HepG2 (cell line): ENCODE measurements at regions not wholly inside any gene's neighbourhood (a gene's known extent, or its start where the extent isn't known, plus 50 kb on each side); places are given as distances from the start of the nearest gene placed in this dataset.

Experiments used
- ATAC-seq: fragments of 200-7000 bp; cut with Tn5 transposase; 3 replicates; pipeline ENCODE4 v1.9.1; 2020; ENCODE audit warnings: mild to moderate bottlenecking, moderate library complexity
- BruUV-seq: library from RNA; stranded (reverse); fragments of 400-500 nt; replicated peaks from 2 replicates; lab custom pipeline; 2021; lab: Mats Ljungman, UMichigan
- CTCF ChIA-PET: fragments of 300-600 bp; formaldehyde crosslinking; extraction: SDS; loops from one replicate; lab custom pipeline; 2021; ENCODE audit warnings: low total read pairs, inconsistent platforms, low intra/inter-chr PET ratio; lab: Yijun Ruan, JAX
- POLR2A ChIA-PET: fragments of 350-600 bp; sonication (Branson Sonifier 250); formaldehyde crosslinking; loops from one replicate; lab custom pipeline; 2020; ENCODE audit warnings: antibody characterized with exemption, inconsistent platforms; lab: Yijun Ruan, JAX
- DNase-seq: peaks from one replicate; pipeline ENCODE4 v3.0.0-alpha.2; 2015; ENCODE audit warnings: low spot score
- FAIRE-seq: peaks from 3 replicates; lab custom pipeline; 2011; peaks lifted over from hg19 to GRCh38; lab: Jason Lieb, UNC
- H2AFZ ChIP-seq: one replicate; pipeline ENCODE4 v1.6.1; 2011; ENCODE audit warnings: low read length, inconsistent platforms
- H3K27ac ChIP-seq: fragments of 300-600 bp; 3 replicates; pipeline ENCODE4 v1.8.0; 2011; ENCODE audit warnings: mixed run types, mild to moderate bottlenecking, mixed read lengths, low read length, inconsistent platforms; ENCODE audit not compliant: insufficient read depth; ENCODE audit errors: extremely low read length
- H3K27me3 ChIP-seq, 2 experiments: fragments of 200-600 bp in 1 of 2; 2 replicates in 1 of 2; 3 replicates in 1 of 2; pipeline versions ENCODE4 v1.6.0 to v1.8.0; 2011; ENCODE audit warnings: low read length in 2 of 2, mild to moderate bottlenecking in 2 of 2, moderate library complexity in 2 of 2, inconsistent platforms in 1 of 2; ENCODE audit not compliant: insufficient read depth in 2 of 2, control insufficient read depth in 1 of 2
- H3K36me3 ChIP-seq, 2 experiments: fragments of 200-600 bp in 1 of 2; replicated peaks in 1 of 2; 2 replicates in 1 of 2; 3 replicates in 1 of 2; pipeline versions ENCODE4 v1.5.1 to v1.8.0; 2011; ENCODE audit warnings: low read length in 2 of 2, inconsistent platforms in 1 of 2; ENCODE audit not compliant: insufficient read depth in 2 of 2, control insufficient read depth in 1 of 2
- H3K4me1 ChIP-seq: 2 replicates; pipeline ENCODE4 v1.5.1; 2012; ENCODE audit warnings: low read length, inconsistent platforms; ENCODE audit not compliant: insufficient read depth
- H3K4me2 ChIP-seq: 2 replicates; pipeline ENCODE4 v1.6.0; 2011; ENCODE audit warnings: low read depth, low read length, inconsistent platforms
- H3K4me3 ChIP-seq, 3 experiments: fragments of 200-600 bp in 1 of 3; sonication (generic), shearing (Covaris generic) in 1 of 3; replicated peaks in 1 of 3; 2 replicates each; pipeline ENCODE4 v1.5.1; 2011 to 2016; ENCODE audit warnings: low read length in 3 of 3, inconsistent platforms in 2 of 3, low read depth in 2 of 3, mild to moderate bottlenecking in 2 of 3, control low read depth in 1 of 3, mixed read lengths in 1 of 3; ENCODE audit not compliant: insufficient read depth in 1 of 3
- H3K79me2 ChIP-seq: one replicate; pipeline ENCODE4 v1.6.1; 2011; ENCODE audit warnings: low read length, inconsistent platforms; ENCODE audit not compliant: insufficient read depth
- H3K9ac ChIP-seq: 2 replicates; pipeline ENCODE4 v1.6.0; 2011; ENCODE audit warnings: mild to moderate bottlenecking, low read depth, low read length, inconsistent platforms; ENCODE audit not compliant: insufficient read depth
- H3K9me3 ChIP-seq: 2 replicates; pipeline ENCODE4 v1.5.1; 2012; ENCODE audit warnings: mild to moderate bottlenecking, low read length
- H4K20me1 ChIP-seq: 2 replicates; pipeline ENCODE4 v1.6.0; 2011; ENCODE audit warnings: inconsistent platforms, mild to moderate bottlenecking, low read length, moderate library complexity; ENCODE audit not compliant: insufficient read depth
- ARHGAP35 ChIP-seq: sonication (generic); formaldehyde crosslinking; IDR thresholded peaks from 2 replicates; pipeline ENCODE4 v1.9.0; 2022; ENCODE audit warnings: mild to moderate bottlenecking, inconsistent platforms, moderate library complexity, missing genetic modification reagents, borderline replicate concordance
- ATF4 ChIP-seq, 2 experiments: fragments of 450-650 bp in 1 of 2; sonication (generic) in 1 of 2; formaldehyde crosslinking; IDR thresholded peaks; 2 replicates each; pipeline versions ENCODE4 v1.5.0 to v1.8.0; 2020 to 2022; ENCODE audit warnings: mild to moderate bottlenecking in 1 of 2, missing genetic modification reagents in 1 of 2
- HNRNPK ChIP-seq: fragments of 200-400 bp; formaldehyde crosslinking; IDR thresholded peaks from 2 replicates; pipeline ENCODE4 v1.6.1; 2018; ENCODE audit warnings: low read length, low read depth, moderate library complexity, mild to moderate bottlenecking; ENCODE audit not compliant: poor library complexity, severe bottlenecking
- KLF13 ChIP-seq: sonication (generic); formaldehyde crosslinking; IDR thresholded peaks from 2 replicates; pipeline ENCODE4 v1.4.0; 2020; ENCODE audit warnings: mild to moderate bottlenecking, missing genetic modification reagents
- NFATC3 ChIP-seq: sonication (generic); formaldehyde crosslinking; IDR thresholded peaks from 2 replicates; pipeline ENCODE4 v1.5.1; 2020; ENCODE audit warnings: mild to moderate bottlenecking, missing genetic modification reagents
- PAF1 ChIP-seq: IDR thresholded peaks from 2 replicates; pipeline ENCODE4 v1.6.1; 2016; ENCODE audit warnings: missing genetic modification reagents, missing compliant biosample characterization
- ZBTB14 ChIP-seq: sonication (generic); formaldehyde crosslinking; IDR thresholded peaks from 2 replicates; pipeline ENCODE4 v1.4.0; 2020; ENCODE audit warnings: missing genetic modification reagents
- ZNF121 ChIP-seq: sonication (generic); formaldehyde crosslinking; IDR thresholded peaks from 2 replicates; pipeline ENCODE4 v1.5.0; 2020; ENCODE audit warnings: mild to moderate bottlenecking, missing genetic modification reagents
- ZNF792 ChIP-seq: IDR thresholded peaks from 2 replicates; pipeline ENCODE4 v1.6.1; 2016
- WGBS: methylation state at CpG from one replicate; pipeline ENCODE4 v1.1.6; 2017; ENCODE audit warnings: low lambda C conversion rate; 5-methylcytosine and 5-hydroxymethylcytosine counted together
- in situ Hi-C: cut with HindIII; loops from 2 replicates; pipeline ENCODE4 v1.10.0; 2017; ENCODE audit warnings: low pct_unique_long_range_greater_than_20kb; ENCODE audit not compliant: extremely low pct_ligation_motif_present
- intact Hi-C: fragments of 100-400 bp; cut with micrococcal nuclease; formaldehyde crosslinking; loops from one replicate; pipeline ENCODE4 v1.10.0; 2022; ENCODE audit not compliant: unreplicated experiment
- TF ChIP-seq, protein P1 (sequence below): sonication (generic); formaldehyde crosslinking; IDR thresholded peaks from 2 replicates; pipeline ENCODE4 v1.5.0; 2020; ENCODE audit warnings: mild to moderate bottlenecking, missing genetic modification reagents

- TF ChIP-seq NFATC3 (CRISPR knock-in tag) = no peak
- TF ChIP-seq, all 625 proteins: peak for 0
These were observed 149.0 kb upstream of the ZNF536 start (continued) for GRCh38 chr19:30222992-30223865.

DNA sequence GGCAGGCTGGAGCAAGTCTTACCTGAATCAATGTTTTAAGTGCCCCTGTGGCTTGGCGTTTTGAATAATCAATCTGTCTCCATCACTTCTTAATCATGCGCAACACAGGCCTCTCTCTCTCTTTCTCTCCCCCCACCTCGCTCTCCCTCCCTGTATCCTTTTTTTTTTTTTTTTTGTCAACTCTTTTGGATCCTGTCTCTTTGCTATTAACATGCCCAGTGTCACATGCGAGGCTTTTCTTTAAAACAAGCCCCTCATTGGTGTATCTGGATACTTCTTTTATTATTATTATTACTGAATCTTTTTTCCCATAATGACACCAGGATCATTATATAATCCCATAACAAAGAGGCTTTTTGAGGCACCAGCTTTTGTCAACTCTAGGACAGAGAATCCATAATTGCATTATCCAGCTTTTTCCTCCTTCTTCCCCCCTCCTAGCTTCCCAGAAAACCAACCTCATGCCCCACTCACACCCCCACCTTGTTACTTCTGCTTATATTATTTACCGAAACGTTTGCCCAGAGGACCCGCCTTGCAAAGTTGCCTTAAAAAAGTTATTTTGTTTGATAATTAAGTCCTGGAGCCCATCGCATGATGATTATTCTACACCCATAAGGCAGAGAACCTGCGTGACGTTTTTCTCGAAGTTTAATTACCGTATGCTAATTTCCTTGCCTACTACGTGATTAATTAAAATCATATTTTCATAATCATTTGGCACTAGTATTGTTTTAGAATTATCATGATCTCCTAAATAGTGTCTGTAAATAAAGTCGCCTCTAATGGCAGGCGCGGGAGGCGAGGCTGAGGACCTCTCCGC, 148.1 kb upstream of the ZNF536 start:
- no peaks in the 10 kb centered on the region for H3K79me2 ChIP-seq
- TF ChIP-seq ATF4 (CRISPR knock-in tag; IDR thresholded peaks at IDR 0.05) = no peak
- TF ChIP-seq ZNF121 = no peak
- no peak for TF ChIP-seq ARHGAP35 (CRISPR knock-in tag)
- TF ChIP-seq PAF1 (CRISPR knock-in tag) = no peak
- no peak for TF ChIP-seq ZBTB14 (CRISPR knock-in tag)
- TF ChIP-seq KLF13 (CRISPR knock-in tag) = no peak
- no peak for TF ChIP-seq ZNF792 (CRISPR knock-in tag)
- TF ChIP-seq, protein P1, sequence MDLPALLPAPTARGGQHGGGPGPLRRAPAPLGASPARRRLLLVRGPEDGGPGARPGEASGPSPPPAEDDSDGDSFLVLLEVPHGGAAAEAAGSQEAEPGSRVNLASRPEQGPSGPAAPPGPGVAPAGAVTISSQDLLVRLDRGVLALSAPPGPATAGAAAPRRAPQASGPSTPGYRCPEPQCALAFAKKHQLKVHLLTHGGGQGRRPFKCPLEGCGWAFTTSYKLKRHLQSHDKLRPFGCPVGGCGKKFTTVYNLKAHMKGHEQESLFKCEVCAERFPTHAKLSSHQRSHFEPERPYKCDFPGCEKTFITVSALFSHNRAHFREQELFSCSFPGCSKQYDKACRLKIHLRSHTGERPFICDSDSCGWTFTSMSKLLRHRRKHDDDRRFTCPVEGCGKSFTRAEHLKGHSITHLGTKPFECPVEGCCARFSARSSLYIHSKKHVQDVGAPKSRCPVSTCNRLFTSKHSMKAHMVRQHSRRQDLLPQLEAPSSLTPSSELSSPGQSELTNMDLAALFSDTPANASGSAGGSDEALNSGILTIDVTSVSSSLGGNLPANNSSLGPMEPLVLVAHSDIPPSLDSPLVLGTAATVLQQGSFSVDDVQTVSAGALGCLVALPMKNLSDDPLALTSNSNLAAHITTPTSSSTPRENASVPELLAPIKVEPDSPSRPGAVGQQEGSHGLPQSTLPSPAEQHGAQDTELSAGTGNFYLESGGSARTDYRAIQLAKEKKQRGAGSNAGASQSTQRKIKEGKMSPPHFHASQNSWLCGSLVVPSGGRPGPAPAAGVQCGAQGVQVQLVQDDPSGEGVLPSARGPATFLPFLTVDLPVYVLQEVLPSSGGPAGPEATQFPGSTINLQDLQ (CRISPR knock-in tag) = no peak
- TF ChIP-seq HNRNPK = no peak
- H3K36me3 ChIP-seq = no peaks in the 10 kb centered on the region
- no peak overlapping the region for H3K27ac ChIP-seq
- ATAC-seq = no peak
- H3K27me3 ChIP-seq = peaks cover 6 to 49% of the 10 kb centered on the region in 2 experiments; a peak in 4 of 5 replicates
- BruUV-seq = no TSS peak
- H2AFZ ChIP-seq = no peak overlapping the region
- H3K4me2 ChIP-seq = no peak overlapping the region
- H3K4me3 ChIP-seq = no peak overlapping the region
- no peaks in the 10 kb centered on the region for H3K9me3 ChIP-seq
- CTCF ChIA-PET = no interaction called here
- in situ Hi-C loops = loop anchor here (10.0 kb wide), 1 partner anchor 181 kb away; no protein-coding TSS in a partner anchor
- no peak for DNase-seq
- WGBS = 47% methylated on average over 18 of the region's 18 CpGs
- H3K4me1 ChIP-seq = peaks cover 18% of the 10 kb centered on the region; the same call in 1 of the 2 replicates
- POLR2A ChIA-PET = no interaction called here
- no peaks in the 10 kb centered on the region for H4K20me1 ChIP-seq
- H3K9ac ChIP-seq = no peak overlapping the region
- intact Hi-C loops = no loop called here
- no peak for FAIRE-seq
